Peyer's patch (tissue), 4 donors: ENCODE measurements at regions not wholly inside any gene's neighbourhood (a gene's known extent, or its start where the extent isn't known, plus 50 kb on each side); places are given as distances from the start of the nearest gene placed in this dataset.
"Not testable (repeated sequence)": the region's sequence is repeated elsewhere in the genome, so short reads cannot be mapped to it uniquely, and the experiment has no call there.

Source experiments
- DNase-seq, 3 donors: peaks; one replicate each; pipeline ENCODE4 v3.0.0-alpha.2; 2017 to 2019
- H3K27ac ChIP-seq, 4 donors: fragments of 200-600 bp; sonication (generic); one replicate each; pipeline ENCODE4 v1.5.1; 2016 to 2019
- H3K27me3 ChIP-seq, 2 donors: fragments of 200-600 bp; sonication (generic); one replicate each; pipeline ENCODE4 v1.5.1; 2019
- H3K36me3 ChIP-seq, 3 donors: fragments of 200-600 bp; sonication (generic); one replicate each; pipeline ENCODE4 v1.5.1; 2016 to 2019
- H3K4me1 ChIP-seq, 4 donors: fragments of 200-600 bp; sonication (generic); one replicate each; pipeline ENCODE4 v1.5.1; 2016 to 2019
- H3K4me3 ChIP-seq, 4 donors: fragments of 200-600 bp; sonication (generic); 1 replicate in 3 of 4; 2 replicates in 1 of 4; pipeline ENCODE4 v1.5.1; 2016 to 2019; ENCODE audit warnings: mild to moderate bottlenecking in 1 of 4
- H3K9me3 ChIP-seq, 4 donors: fragments of 200-600 bp; sonication (generic); one replicate each; pipeline ENCODE4 v1.5.1; 2016 to 2019; ENCODE audit warnings: mild to moderate bottlenecking in 1 of 4
- POLR2A ChIP-seq, 2 donors: fragments of 450-650 bp; IDR thresholded peaks; one replicate each; pipeline ENCODE4 v1.5.1; 2017; ENCODE audit warnings: antibody characterized with exemption in 2 of 2, mild to moderate bottlenecking in 2 of 2, moderate library complexity in 2 of 2
- TF ChIP-seq, protein P1 (sequence below), 6 experiments: fragments of 450-650 bp in 4 of 6; fragments of 200-600 bp in 2 of 6; sonication (generic) in 1 of 6; IDR thresholded peaks; one replicate each; pipeline ENCODE4 v1.5.1; 2017 to 2019; ENCODE audit warnings: antibody characterized with exemption in 6 of 6, mild to moderate bottlenecking in 3 of 6, moderate library complexity in 1 of 6

DNA sequence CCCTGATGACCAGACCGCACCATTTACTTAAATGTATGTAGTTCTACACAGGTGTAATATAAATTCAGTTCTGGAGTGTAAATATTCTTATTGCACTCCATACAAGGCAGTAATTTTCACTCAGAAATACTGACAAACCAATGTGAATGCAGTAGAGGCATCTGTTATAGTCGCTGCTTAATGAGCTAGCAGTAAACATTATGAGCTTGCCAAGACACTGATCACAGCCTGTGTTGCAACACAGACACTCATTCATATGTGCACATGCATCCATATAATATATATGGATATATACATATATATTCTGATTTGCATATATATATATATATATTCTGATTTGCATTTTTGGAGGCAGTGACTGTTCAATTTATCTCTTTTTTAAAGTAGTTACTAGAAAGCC, 435.1 kb upstream of the ST8SIA4 start:
- H3K27ac ChIP-seq, result no peak overlapping the region
- H3K4me1 ChIP-seq, result no peaks in the 10 kb centered on the region
- no peaks in the 10 kb centered on the region for H3K27me3 ChIP-seq
- TF ChIP-seq POLR2A (IDR thresholded peaks at IDR 0.05), result no peak
- TF ChIP-seq, protein P1, sequence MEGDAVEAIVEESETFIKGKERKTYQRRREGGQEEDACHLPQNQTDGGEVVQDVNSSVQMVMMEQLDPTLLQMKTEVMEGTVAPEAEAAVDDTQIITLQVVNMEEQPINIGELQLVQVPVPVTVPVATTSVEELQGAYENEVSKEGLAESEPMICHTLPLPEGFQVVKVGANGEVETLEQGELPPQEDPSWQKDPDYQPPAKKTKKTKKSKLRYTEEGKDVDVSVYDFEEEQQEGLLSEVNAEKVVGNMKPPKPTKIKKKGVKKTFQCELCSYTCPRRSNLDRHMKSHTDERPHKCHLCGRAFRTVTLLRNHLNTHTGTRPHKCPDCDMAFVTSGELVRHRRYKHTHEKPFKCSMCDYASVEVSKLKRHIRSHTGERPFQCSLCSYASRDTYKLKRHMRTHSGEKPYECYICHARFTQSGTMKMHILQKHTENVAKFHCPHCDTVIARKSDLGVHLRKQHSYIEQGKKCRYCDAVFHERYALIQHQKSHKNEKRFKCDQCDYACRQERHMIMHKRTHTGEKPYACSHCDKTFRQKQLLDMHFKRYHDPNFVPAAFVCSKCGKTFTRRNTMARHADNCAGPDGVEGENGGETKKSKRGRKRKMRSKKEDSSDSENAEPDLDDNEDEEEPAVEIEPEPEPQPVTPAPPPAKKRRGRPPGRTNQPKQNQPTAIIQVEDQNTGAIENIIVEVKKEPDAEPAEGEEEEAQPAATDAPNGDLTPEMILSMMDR (IDR thresholded peaks at IDR 0.05), result no peak
- H3K36me3 ChIP-seq, result no peaks in the 10 kb centered on the region
- no peaks in the 10 kb centered on the region for H3K9me3 ChIP-seq
- H3K4me3 ChIP-seq, result no peak overlapping the region
- DNase-seq, result no peak

DNA sequence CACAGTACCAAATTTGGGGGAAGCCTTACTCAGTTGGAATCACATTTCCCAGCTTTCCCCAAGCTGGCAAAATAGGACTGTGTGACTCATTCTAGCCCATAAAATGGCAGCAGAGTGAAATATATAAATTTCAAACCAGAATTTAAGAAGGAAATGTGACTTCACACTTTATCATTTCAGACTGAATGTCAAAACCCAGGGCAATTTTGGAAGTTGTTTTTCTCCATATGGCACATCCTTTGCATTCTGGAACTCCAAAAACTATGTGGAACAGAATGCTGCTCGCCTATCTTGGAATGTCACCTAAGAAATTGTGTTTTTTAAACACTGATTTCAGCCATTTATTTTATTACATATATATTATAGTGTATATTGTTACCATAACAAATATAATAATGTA, 424.7 kb upstream of the ST8SIA4 start:
- Histone ChIP-seq H3K27me3 (no peaks in the 10 kb centered on the region), H3K36me3 (no peaks in the 10 kb centered on the region), H3K4me3 (no peak overlapping the region), H3K4me1 (no peaks in the 10 kb centered on the region), H3K9me3 (no peaks in the 10 kb centered on the region), H3K27ac (no peak overlapping the region)
- TF ChIP-seq POLR2A (IDR thresholded peaks at IDR 0.05), result no peak
- TF ChIP-seq, protein P1 (IDR thresholded peaks at IDR 0.05), result no peak
- DNase-seq, result no peak

DNA sequence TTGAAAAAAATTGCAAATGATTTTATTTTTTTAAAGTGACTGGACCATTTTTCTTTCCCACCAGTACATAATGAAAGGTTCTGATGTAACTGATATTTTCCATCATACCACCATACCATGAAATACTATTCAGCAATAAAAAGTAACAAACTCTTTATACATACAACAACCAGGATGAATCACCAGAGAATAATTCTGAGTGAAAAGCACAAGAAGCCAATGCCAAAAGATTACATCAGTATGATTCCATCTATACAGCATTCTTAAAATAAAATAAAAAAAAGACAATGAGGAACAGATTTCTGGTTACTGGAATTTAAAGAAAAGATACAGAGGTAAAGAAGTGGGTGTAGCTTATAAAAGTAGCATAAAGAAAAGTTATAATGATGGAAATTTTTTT, 423.7 kb upstream of the ST8SIA4 start:
- H3K27ac ChIP-seq, result no peak overlapping the region
- no peak for TF ChIP-seq POLR2A (IDR thresholded peaks at IDR 0.05)
- TF ChIP-seq, protein P1 (IDR thresholded peaks at IDR 0.05), result no peak
- DNase-seq, result no peak
- H3K4me1 ChIP-seq, result no peaks in the 10 kb centered on the region
- no peaks in the 10 kb centered on the region for H3K9me3 ChIP-seq
- H3K27me3 ChIP-seq, result no peaks in the 10 kb centered on the region
- no peak overlapping the region for H3K4me3 ChIP-seq
- H3K36me3 ChIP-seq, result no peaks in the 10 kb centered on the region

DNA sequence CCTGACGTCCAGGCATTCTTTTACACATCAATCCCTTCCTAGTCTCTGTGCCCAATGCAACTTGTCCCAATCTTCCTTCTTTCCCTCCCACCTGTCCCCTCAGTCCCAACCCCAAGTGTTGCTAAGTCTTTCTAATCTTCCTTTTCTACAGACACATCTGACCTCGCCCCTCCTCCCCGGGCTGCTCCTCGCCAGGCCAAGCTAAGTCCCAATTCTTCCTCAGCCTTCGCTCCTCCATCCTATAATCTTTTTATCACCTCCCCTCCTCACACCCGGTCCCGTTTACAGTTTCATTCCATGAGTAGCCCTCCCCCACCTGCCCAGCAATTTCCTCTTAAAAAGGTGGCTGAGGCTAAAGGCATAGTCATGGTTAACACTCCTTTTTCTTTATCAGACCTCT, 413.3 kb upstream of the ST8SIA4 start:
- H3K36me3 ChIP-seq, H3K27me3 ChIP-seq, H3K27ac ChIP-seq, H3K9me3 ChIP-seq, DNase-seq, H3K4me1 ChIP-seq, H3K4me3 ChIP-seq: not testable (repeated sequence)

DNA sequence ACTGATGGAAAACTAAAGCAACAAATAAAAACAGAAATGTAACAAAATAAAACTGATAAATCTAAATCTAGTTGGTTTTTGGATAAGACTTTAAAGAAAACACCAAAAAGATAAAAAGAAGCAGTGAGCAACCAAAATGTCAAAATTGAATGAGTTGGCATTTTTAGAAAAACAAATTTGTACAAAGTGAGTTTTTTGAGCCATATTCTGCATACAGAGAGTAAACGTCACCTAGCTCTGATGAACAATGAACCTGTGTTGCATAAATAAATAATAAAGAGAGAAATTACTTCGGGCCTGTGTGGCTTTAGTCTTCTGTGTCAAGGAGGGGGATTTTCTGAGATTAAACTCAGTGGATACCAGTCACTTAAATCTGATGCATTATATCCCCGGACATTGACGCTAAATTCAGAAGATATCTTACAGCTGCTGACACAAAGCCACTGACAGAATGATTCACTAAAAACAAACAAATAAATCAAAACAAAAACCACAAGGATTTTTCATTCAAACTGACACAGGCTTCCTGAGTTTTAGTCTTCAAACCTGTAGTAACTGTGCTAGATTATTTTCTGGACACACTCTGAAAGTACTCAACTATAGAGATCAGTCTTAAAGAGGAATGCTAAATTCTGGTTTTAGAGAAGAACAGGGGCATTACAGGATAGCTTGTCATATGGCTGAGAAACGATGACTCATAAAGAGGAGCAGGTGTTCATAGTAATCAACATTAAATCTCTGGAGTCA, 403.5 kb upstream of the ST8SIA4 start:
- no peaks in the 10 kb centered on the region for H3K27me3 ChIP-seq
- TF ChIP-seq, protein P1 (IDR thresholded peaks at IDR 0.05), result no peak
- no peak for TF ChIP-seq POLR2A (IDR thresholded peaks at IDR 0.05)
- DNase-seq, result no peak
- no peaks in the 10 kb centered on the region for H3K9me3 ChIP-seq
- H3K36me3 ChIP-seq, result no peaks in the 10 kb centered on the region
- no peak overlapping the region for H3K4me3 ChIP-seq
- H3K4me1 ChIP-seq, result no peaks in the 10 kb centered on the region
- H3K27ac ChIP-seq, result no peak overlapping the region

DNA sequence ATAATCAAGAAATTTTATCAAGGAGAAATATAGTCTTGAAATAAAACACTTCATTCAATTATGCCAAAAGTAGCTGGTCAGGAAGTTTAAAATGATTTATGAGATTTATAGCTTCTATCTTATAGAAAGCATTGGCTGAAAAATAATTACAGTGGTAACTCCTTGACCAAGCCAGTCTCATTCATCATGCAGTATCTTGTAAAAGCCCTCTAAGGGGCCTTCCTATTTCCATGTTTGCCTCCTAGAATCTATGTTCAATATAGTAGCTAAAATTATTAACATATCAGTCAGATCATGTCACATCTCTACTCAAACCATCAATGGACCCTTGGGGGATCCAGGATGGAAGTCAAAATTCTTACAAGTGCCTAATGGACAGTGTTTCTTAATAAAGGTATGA, 393.4 kb upstream of the ST8SIA4 start:
- TF ChIP-seq, protein P1 (IDR thresholded peaks at IDR 0.05), result no peak
- TF ChIP-seq POLR2A (IDR thresholded peaks at IDR 0.05), result no peak
- Histone ChIP-seq H3K4me3 (no peak overlapping the region), H3K27me3 (no peaks in the 10 kb centered on the region), H3K9me3 (no peaks in the 10 kb centered on the region), H3K27ac (no peak overlapping the region), H3K36me3 (no peaks in the 10 kb centered on the region), H3K4me1 (no peaks in the 10 kb centered on the region)
- no peak for DNase-seq
